K562 (cell line): ENCODE measurements at regions not wholly inside any gene's neighbourhood (a gene's known extent, or its start where the extent isn't known, plus 50 kb on each side); places are given as distances from the start of the nearest gene placed in this dataset.
"Not testable (repeated sequence)": the region's sequence is repeated elsewhere in the genome, so short reads cannot be mapped to it uniquely, and the experiment has no call there.

Experiments used
- ATAC-seq: fragments of 200-7000 bp; cut with Tn5 transposase; 3 replicates; pipeline ENCODE4 v1.9.1; 2020; ENCODE audit warnings: moderate library complexity
- BruUV-seq: library from RNA; stranded (reverse); fragments of 400-500 nt; replicated peaks from 2 replicates; lab custom pipeline; 2021; lab: Mats Ljungman, UMichigan
- CTCF ChIA-PET: fragments of 300-600 bp; formaldehyde crosslinking; extraction: SDS; loops from one replicate; lab custom pipeline; 2021; ENCODE audit warnings: low intra/inter-chr PET ratio; lab: Yijun Ruan, JAX
- POLR2A ChIA-PET: fragments of 300-600, 350-650 bp; sonication (Branson Sonifier 250); formaldehyde crosslinking; extraction: SDS; loops from one replicate; lab custom pipeline; 2021; ENCODE audit warnings: antibody characterized with exemption, inconsistent platforms; lab: Yijun Ruan, JAX
- DNase-seq, 4 experiments: peaks; one replicate each; pipeline versions ENCODE4 v3.0.0 to v3.0.0-alpha.2; 2011 to 2018; ENCODE audit warnings: low spot score in 3 of 4, mixed read lengths in 3 of 4; ENCODE audit errors: extremely low read depth in 1 of 4
- FAIRE-seq: peaks from 2 replicates; lab custom pipeline; 2011; peaks lifted over from hg19 to GRCh38; lab: Jason Lieb, UNC
- H2AFZ ChIP-seq: 2 replicates; pipeline ENCODE4 v1.6.0; 2011; ENCODE audit warnings: low read depth, low read length, control low read depth, inconsistent platforms
- H3K27ac ChIP-seq: fragments of 200-600 bp; 3 replicates; pipeline ENCODE4 v1.8.0; 2011; ENCODE audit warnings: low read depth, mild to moderate bottlenecking, control low read depth, inconsistent platforms, low read length, moderate library complexity, mixed read lengths; ENCODE audit errors: extremely low read depth
- H3K27me3 ChIP-seq, 2 experiments: fragments of 300-600 bp in 1 of 2; 2 replicates in 1 of 2; 3 replicates in 1 of 2; pipeline versions ENCODE4 v1.6.0 to v1.8.0; 2011; ENCODE audit warnings: inconsistent platforms in 2 of 2, low read length in 2 of 2, mild to moderate bottlenecking in 1 of 2, mixed read lengths in 1 of 2, moderate library complexity in 1 of 2; ENCODE audit not compliant: control insufficient read depth in 2 of 2, insufficient read depth in 2 of 2
- H3K36me3 ChIP-seq: fragments of 300-600 bp; 3 replicates; pipeline ENCODE4 v1.8.0; 2011; ENCODE audit warnings: mild to moderate bottlenecking, low read length, inconsistent platforms; ENCODE audit not compliant: control insufficient read depth, insufficient read depth
- H3K4me1 ChIP-seq, 2 experiments: fragments of 200-600 bp in 1 of 2; replicated peaks in 1 of 2; 2 replicates in 1 of 2; 3 replicates in 1 of 2; pipeline versions ENCODE4 v1.5.1 to v1.8.0; 2011; ENCODE audit warnings: inconsistent platforms in 2 of 2, low read length in 2 of 2, mild to moderate bottlenecking in 1 of 2, mixed read lengths in 1 of 2, moderate library complexity in 1 of 2; ENCODE audit not compliant: control insufficient read depth in 2 of 2, insufficient read depth in 2 of 2
- H3K4me2 ChIP-seq: 2 replicates; pipeline ENCODE4 v1.6.1; 2011; ENCODE audit warnings: low read length, control low read depth, inconsistent platforms, mixed read lengths; ENCODE audit not compliant: insufficient read depth
- H3K4me3 ChIP-seq: fragments of 200-600 bp; sonication (generic), shearing (Covaris generic); 2 replicates; pipeline ENCODE4 v1.5.1; 2016; ENCODE audit warnings: control low read depth, inconsistent platforms
- H3K79me2 ChIP-seq: fragments of 200-600 bp; 3 replicates; pipeline ENCODE4 v1.8.0; 2011; ENCODE audit warnings: low read length, inconsistent platforms; ENCODE audit not compliant: control insufficient read depth, insufficient read depth
- H3K9ac ChIP-seq, 2 experiments: 2 replicates each; pipeline versions ENCODE4 v1.6.0 to v1.6.1; 2011; ENCODE audit warnings: low read depth in 2 of 2, low read length in 2 of 2, control low read depth in 1 of 2, inconsistent platforms in 1 of 2, mild to moderate bottlenecking in 1 of 2, mixed read lengths in 1 of 2; ENCODE audit not compliant: insufficient read depth in 1 of 2
- H3K9me1 ChIP-seq: one replicate; pipeline ENCODE4 v1.6.0; 2011; ENCODE audit warnings: inconsistent platforms, mild to moderate bottlenecking, low read length, moderate library complexity; ENCODE audit not compliant: control insufficient read depth, insufficient read depth
- H3K9me3 ChIP-seq: replicated peaks from 2 replicates; pipeline ENCODE4 v1.5.1; 2011; ENCODE audit warnings: low read depth, low read length, inconsistent platforms; ENCODE audit not compliant: control insufficient read depth, insufficient read depth
- H4K20me1 ChIP-seq: replicated peaks from 2 replicates; pipeline ENCODE4 v1.6.1; 2011; ENCODE audit warnings: low read length, inconsistent platforms, mixed read lengths; ENCODE audit not compliant: control insufficient read depth, insufficient read depth
- EZH2 ChIP-seq: IDR thresholded peaks from 2 replicates; pipeline ENCODE4 v1.6.1; 2012; ENCODE audit warnings: low read depth, mild to moderate bottlenecking, inconsistent platforms, low read length, borderline replicate concordance
- NELFE ChIP-seq: IDR thresholded peaks from 2 replicates; pipeline ENCODE4 v1.6.1; 2011; ENCODE audit warnings: mild to moderate bottlenecking; ENCODE audit not compliant: insufficient read depth, insufficient read length
- WGBS: fragments of 100-300 bp; shearing (Covaris generic); methylation state at CpG from one replicate; pipeline ENCODE4 v1.1.6; 2016; ENCODE audit warnings: low coverage, mixed read lengths; ENCODE audit not compliant: insufficient coverage; ENCODE audit errors: missing lambda C conversion rate; 5-methylcytosine and 5-hydroxymethylcytosine counted together
- in situ Hi-C: fragments of 300-500 bp; cut with MboI; formaldehyde crosslinking; loops from 4 replicates; pipeline ENCODE4 v1.15.0; 2018; ENCODE audit warnings: inconsistent platforms, mixed read lengths
- intact Hi-C: fragments of 100-400 bp; cut with micrococcal nuclease; formaldehyde crosslinking; loops from 2 replicates; pipeline ENCODE4 v1.14.2; 2022
- TF ChIP-seq, protein P1 (sequence below), 2 experiments: fragments of 250-450 bp in 1 of 2; fragments of 450-650 bp in 1 of 2; sonication (Bioruptor Pico) in 1 of 2; IDR thresholded peaks; 2 replicates each; pipeline versions ENCODE4 v1.6.1 to v1.8.0; 2016 to 2021; ENCODE audit warnings: mild to moderate bottlenecking in 2 of 2, moderate library complexity in 2 of 2, missing compliant biosample characterization in 1 of 2, missing genetic modification characterization in 1 of 2

DNA sequence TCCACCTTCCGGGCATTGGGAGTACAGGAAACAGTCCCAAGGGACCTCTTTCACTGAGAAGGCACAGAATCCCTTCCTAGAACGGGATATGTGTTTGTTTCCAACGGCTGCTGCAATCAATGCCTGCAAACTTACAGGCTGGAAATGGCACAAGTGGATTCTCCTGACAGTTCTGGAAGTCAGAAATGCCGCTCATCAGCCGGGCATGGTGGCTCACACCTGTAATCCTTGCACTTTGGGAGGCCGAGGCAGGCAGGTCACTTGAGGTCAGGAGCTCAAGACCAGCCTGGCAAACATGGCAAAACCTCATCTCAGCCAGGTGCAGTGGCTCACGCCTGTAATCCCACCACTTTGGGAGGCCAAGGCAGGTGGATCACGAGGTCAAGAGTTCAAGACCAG is 97.0 kb upstream of the FGF3 start:
- H4K20me1 ChIP-seq: peaks cover 12% of the 10 kb centered on the region
- peaks cover 0 to 52% of the 10 kb centered on the region in 2 experiments; a peak in 2 of 5 replicates for H3K4me1 ChIP-seq
- H3K79me2 ChIP-seq, H2AFZ ChIP-seq, H3K27ac ChIP-seq, DNase-seq, FAIRE-seq, H3K9me3 ChIP-seq, BruUV-seq, in situ Hi-C loops, ATAC-seq, H3K9ac ChIP-seq, H3K4me3 ChIP-seq, H3K9me1 ChIP-seq, H3K36me3 ChIP-seq, H3K4me2 ChIP-seq: not testable (repeated sequence)
- H3K27me3 ChIP-seq: peaks cover 2 to 30% of the 10 kb centered on the region in 2 experiments; a peak in 3 of 5 replicates
- WGBS: 1% methylated on average over 8 of the region's 8 CpGs
- POLR2A ChIA-PET: interaction anchor here (0.7 kb wide), 1 partner anchor 130 kb away, joined by 3 read pairs; no protein-coding TSS in a partner anchor
- CTCF ChIA-PET: interaction anchor here (0.6 to 2.7 kb wide), 4 partner anchors 151 to 280 kb away, joined by 3 to 16 read pairs (median 4); no protein-coding TSS in a partner anchor
- intact Hi-C loops: loop anchor here (10.0 kb wide), 1 partner anchor 559 kb away; no protein-coding TSS in a partner anchor

DNA sequence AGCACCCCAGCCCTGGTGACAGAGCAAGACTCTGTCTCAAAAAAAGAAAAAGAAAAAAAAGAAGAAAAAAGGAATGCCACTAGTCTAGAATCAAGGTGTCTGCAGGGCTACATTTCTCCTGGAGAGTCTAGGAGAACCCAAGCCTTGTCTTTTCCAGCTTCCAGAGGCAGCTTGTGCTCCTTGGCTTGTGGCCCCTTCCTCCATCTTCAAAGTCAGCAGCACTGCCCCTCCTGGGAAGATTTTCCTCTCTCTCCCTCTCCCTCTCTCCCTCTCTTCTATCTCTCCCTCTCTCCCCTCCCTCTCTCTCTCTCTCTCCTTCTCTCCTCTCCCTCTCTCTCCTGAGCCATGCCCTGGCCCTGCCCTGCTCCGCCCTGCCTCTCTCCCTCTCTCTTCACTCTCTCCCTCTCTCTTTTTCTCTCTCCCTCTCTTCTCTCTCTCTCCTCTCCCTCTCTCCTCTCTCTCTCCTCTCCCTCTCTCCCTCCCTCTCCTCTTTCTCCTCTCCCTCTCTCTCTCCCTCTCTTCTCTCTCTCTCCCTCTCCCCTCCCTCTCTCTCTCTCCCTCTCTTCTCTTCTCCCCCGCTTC is 97.7 kb upstream of the FGF3 start:
- POLR2A ChIA-PET: no interaction called here
- CTCF ChIA-PET: interaction anchor here (0.6 kb wide), 1 partner anchor 279 kb away, joined by 3 read pairs; no protein-coding TSS in a partner anchor
- Histone ChIP-seq H3K4me1 (peaks cover 0 to 52% of the 10 kb centered on the region in 2 experiments; a peak in 2 of 5 replicates), H4K20me1 (peaks cover 12% of the 10 kb centered on the region), H3K9me1 (no peaks in the 10 kb centered on the region), H3K4me3 (no peak overlapping the region), H3K27ac (no peak overlapping the region), H3K36me3 (no peaks in the 10 kb centered on the region), H3K4me2 (no peak overlapping the region), H3K9ac (no peak overlapping the region), H2AFZ (no peak overlapping the region), H3K27me3 (peaks cover 2 to 30% of the 10 kb centered on the region in 2 experiments; a peak in 3 of 5 replicates), H3K79me2 (no peaks in the 10 kb centered on the region), H3K9me3 (no peaks in the 10 kb centered on the region)
- no CpG with 5 or more reads among the region's 2 CpGs for WGBS
- ATAC-seq (no peak), DNase-seq (no peak), FAIRE-seq (no peak)
- intact Hi-C loops: loop anchor here (10.0 kb wide), 1 partner anchor 558 kb away; no protein-coding TSS in a partner anchor
- TF ChIP-seq, protein P1, sequence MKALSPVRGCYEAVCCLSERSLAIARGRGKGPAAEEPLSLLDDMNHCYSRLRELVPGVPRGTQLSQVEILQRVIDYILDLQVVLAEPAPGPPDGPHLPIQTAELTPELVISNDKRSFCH (CRISPR knock-in tag; IDR thresholded peaks at IDR 0.05): no peak
- TF ChIP-seq, protein P1 (tag; IDR thresholded peaks at IDR 0.05): no peak
- TF ChIP-seq NELFE: no peak
- TF ChIP-seq EZH2: no peak
- in situ Hi-C loops: no loop called here
- no TSS peak for BruUV-seq
